ENCODE measurements at regions not wholly inside any gene's neighbourhood (a gene's known extent, or its start where the extent isn't known, plus 50 kb on each side); places are given as distances from the start of the nearest gene placed in this dataset.

- TF ChIP-seq, protein P1, sequence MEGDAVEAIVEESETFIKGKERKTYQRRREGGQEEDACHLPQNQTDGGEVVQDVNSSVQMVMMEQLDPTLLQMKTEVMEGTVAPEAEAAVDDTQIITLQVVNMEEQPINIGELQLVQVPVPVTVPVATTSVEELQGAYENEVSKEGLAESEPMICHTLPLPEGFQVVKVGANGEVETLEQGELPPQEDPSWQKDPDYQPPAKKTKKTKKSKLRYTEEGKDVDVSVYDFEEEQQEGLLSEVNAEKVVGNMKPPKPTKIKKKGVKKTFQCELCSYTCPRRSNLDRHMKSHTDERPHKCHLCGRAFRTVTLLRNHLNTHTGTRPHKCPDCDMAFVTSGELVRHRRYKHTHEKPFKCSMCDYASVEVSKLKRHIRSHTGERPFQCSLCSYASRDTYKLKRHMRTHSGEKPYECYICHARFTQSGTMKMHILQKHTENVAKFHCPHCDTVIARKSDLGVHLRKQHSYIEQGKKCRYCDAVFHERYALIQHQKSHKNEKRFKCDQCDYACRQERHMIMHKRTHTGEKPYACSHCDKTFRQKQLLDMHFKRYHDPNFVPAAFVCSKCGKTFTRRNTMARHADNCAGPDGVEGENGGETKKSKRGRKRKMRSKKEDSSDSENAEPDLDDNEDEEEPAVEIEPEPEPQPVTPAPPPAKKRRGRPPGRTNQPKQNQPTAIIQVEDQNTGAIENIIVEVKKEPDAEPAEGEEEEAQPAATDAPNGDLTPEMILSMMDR (IDR thresholded peaks at IDR 0.05; ENCODE audit: poor library complexity): no peak
- no peak for TF ChIP-seq EZH2 (IDR thresholded peaks at IDR 0.05; ENCODE audit: borderline replicate concordance)
Observed at GRCh38 chr13:47890146-47890814, 110.8 kb downstream of the SUCLA2 start.

All from hepatocyte (in vitro differentiated cells).